ENCODE measurements at regions not wholly inside any gene's neighbourhood (a gene's known extent, or its start where the extent isn't known, plus 50 kb on each side); places are given as distances from the start of the nearest gene placed in this dataset.

DNA sequence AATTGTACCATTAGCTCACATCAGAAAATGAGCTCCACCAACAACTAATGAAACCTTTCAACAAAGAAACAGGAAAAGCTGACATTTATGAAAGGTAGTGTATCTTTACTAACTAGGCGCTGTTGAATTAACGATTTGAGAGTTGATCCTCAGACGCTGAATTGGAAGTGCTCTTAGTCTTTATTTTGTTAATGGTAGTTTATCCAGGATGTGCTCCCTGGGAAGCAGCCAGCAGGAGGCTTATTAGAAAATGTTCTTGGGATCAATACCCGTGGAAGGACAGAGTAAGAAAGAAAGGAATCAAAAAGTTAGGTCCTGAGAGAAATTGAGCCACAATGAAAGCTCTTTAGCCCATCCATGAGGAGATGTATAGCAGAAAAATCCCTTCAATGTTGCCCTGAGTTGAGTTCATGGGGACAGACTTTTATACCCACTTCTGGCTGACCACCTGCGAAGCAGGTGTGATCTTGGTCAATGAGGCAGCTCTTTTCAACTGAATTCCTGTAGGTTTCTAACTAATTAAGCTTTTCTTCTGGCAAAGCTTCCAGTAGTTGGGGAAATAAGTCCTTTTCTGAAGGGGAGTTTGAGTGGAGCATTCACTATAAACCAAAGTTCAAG, 492.6 kb upstream of the REG3G start:
- no peak for TF ChIP-seq EZH2 (IDR thresholded peaks at IDR 0.05; ENCODE audit: low read depth)
- TF ChIP-seq, protein P1, sequence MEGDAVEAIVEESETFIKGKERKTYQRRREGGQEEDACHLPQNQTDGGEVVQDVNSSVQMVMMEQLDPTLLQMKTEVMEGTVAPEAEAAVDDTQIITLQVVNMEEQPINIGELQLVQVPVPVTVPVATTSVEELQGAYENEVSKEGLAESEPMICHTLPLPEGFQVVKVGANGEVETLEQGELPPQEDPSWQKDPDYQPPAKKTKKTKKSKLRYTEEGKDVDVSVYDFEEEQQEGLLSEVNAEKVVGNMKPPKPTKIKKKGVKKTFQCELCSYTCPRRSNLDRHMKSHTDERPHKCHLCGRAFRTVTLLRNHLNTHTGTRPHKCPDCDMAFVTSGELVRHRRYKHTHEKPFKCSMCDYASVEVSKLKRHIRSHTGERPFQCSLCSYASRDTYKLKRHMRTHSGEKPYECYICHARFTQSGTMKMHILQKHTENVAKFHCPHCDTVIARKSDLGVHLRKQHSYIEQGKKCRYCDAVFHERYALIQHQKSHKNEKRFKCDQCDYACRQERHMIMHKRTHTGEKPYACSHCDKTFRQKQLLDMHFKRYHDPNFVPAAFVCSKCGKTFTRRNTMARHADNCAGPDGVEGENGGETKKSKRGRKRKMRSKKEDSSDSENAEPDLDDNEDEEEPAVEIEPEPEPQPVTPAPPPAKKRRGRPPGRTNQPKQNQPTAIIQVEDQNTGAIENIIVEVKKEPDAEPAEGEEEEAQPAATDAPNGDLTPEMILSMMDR (conservative IDR thresholded peaks at IDR 0.05) = no peak
- H3K9me3 ChIP-seq (ENCODE audit: insufficient read depth, low read depth) = 0 out of 2 replicates have a peak, but pooled peaks cover 3% of the 10 kb centered on the region
- H3K36me3 ChIP-seq (ENCODE audit: low read depth) = peaks cover 21% of the 10 kb centered on the region; the same call in 1 of the 2 replicates
- H3K4me3 ChIP-seq = no peak overlapping the region
- intact Hi-C loops (cut with micrococcal nuclease; ENCODE audit: unreplicated experiment) = no loop called here
- H3F3A ChIP-seq (ENCODE audit: insufficient read depth, low read depth) = no peaks in the 10 kb centered on the region
- H3K9me2 ChIP-seq (ENCODE audit: insufficient read depth) = no peaks in the 10 kb centered on the region
- no peak overlapping the region for H3K27ac ChIP-seq
- H3K4me2 ChIP-seq = no peak overlapping the region
- CTCF ChIA-PET = interaction anchor here (0.5 kb wide), 1 partner anchor 64 kb away, joined by 3 read pairs; no protein-coding TSS in a partner anchor
- H4K20me1 ChIP-seq (ENCODE audit: insufficient read depth) = peaks cover 18% of the 10 kb centered on the region
- H3K27me3 ChIP-seq (ENCODE audit: insufficient read depth, low read depth) = no peaks in the 10 kb centered on the region
- no TSS peak for BruUV-seq (replicated peaks)
- POLR2A ChIA-PET (ENCODE audit: unreplicated experiment) = interaction anchor here (0.9 kb wide), 1 partner anchor 9 kb away, joined by 8 read pairs; no protein-coding TSS in a partner anchor
- H3K4me1 ChIP-seq (replicated peaks; ENCODE audit: insufficient read depth) = no peaks in the 10 kb centered on the region
- H2AFZ ChIP-seq = no peak overlapping the region
- peaks cover 91% of the 10 kb centered on the region for H3K79me2 ChIP-seq (ENCODE audit: low read depth)
- no peak for DNase-seq

DNA sequence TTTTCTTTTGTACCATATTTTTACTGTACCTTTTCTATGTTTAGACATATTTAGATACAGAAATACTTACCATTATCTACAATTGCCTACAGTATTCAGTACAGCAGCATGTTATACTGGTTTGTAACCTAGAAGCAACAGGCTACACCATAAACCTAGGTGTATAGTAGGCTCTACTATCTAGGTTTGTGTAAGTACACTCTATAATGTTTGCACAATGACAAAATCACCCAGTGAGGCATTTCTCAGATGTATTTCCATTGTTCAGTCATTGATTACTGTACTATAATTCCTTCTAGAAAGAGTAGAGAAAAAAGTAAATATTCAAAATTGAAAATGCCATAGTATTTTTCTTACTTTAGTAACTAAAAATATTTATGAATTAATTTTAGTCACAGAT, 490.1 kb upstream of the REG3G start:
- H3K4me1 ChIP-seq (replicated peaks; ENCODE audit: insufficient read depth) = peaks cover 22% of the 10 kb centered on the region
- H3K9me2 ChIP-seq (ENCODE audit: insufficient read depth) = peaks cover 4% of the 10 kb centered on the region; the same call in 1 of the 2 replicates
- no peaks in the 10 kb centered on the region for H3F3A ChIP-seq (ENCODE audit: insufficient read depth, low read depth)
- peaks cover 9% of the 10 kb centered on the region; the same call in 1 of the 2 replicates for H3K9me3 ChIP-seq (ENCODE audit: insufficient read depth, low read depth)
- H2AFZ ChIP-seq = no peak overlapping the region
- CTCF ChIA-PET = no interaction called here
- H3K36me3 ChIP-seq (ENCODE audit: low read depth) = peaks cover 38% of the 10 kb centered on the region
- no peak overlapping the region for H3K4me2 ChIP-seq
- no peaks in the 10 kb centered on the region for H3K27me3 ChIP-seq (ENCODE audit: insufficient read depth, low read depth)
- H3K4me3 ChIP-seq = no peak overlapping the region
- DNase-seq = no peak
- no peak overlapping the region for H3K27ac ChIP-seq
- peaks cover 94% of the 10 kb centered on the region for H3K79me2 ChIP-seq (ENCODE audit: low read depth)
- no TSS peak for BruUV-seq (replicated peaks)
- H4K20me1 ChIP-seq (ENCODE audit: insufficient read depth) = peaks cover 12% of the 10 kb centered on the region
- TF ChIP-seq EZH2 (IDR thresholded peaks at IDR 0.05; ENCODE audit: low read depth) = no peak
- TF ChIP-seq, protein P1 (conservative IDR thresholded peaks at IDR 0.05) = no peak
- POLR2A ChIA-PET (ENCODE audit: unreplicated experiment) = no interaction called here
- intact Hi-C loops (cut with micrococcal nuclease; ENCODE audit: unreplicated experiment) = no loop called here

DNA sequence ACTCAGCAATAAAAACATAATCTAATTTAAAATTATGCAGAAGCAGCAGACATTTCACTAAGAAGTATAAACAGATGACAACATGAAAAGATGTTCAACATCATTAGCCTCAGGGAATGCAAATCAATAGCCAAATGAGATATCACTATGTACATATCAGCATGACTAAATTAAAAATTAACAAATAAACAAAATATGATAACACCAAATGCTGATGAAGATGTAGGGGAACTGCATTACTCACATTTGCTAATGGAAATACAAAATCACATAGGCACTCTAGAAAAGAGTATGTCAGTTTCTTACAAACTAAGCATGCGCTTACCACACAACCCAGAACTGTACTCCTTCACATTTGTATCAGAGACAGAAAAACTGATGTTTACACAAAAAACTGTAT, 487.2 kb upstream of the REG3G start:
- intact Hi-C loops (cut with micrococcal nuclease; ENCODE audit: unreplicated experiment) = no loop called here

More for the DNA sequence above, 487.2 kb upstream of the REG3G start:
- Histone ChIP-seq H4K20me1 (ENCODE audit: insufficient read depth) (no peaks in the 10 kb centered on the region; the same call in 1 of the 2 replicates), H3K9me3 (ENCODE audit: insufficient read depth, low read depth) (peaks cover 9% of the 10 kb centered on the region; the same call in 1 of the 2 replicates), H2AFZ (no peak overlapping the region), H3K36me3 (ENCODE audit: low read depth) (peaks cover 27% of the 10 kb centered on the region), H3K27me3 (ENCODE audit: insufficient read depth, low read depth) (no peaks in the 10 kb centered on the region), H3K4me3 (peak overlapping the region; percentile 82; the same call in 1 of the 2 replicates), H3K4me2 (peak overlapping the region; percentile 89), H3F3A (ENCODE audit: insufficient read depth, low read depth) (peaks cover 13% of the 10 kb centered on the region; the same call in 1 of the 2 replicates), H3K9me2 (ENCODE audit: insufficient read depth) (peaks cover 4% of the 10 kb centered on the region; the same call in 1 of the 2 replicates), H3K79me2 (ENCODE audit: low read depth) (peaks cover 71% of the 10 kb centered on the region), H3K27ac (no peak overlapping the region), H3K4me1 (replicated peaks; ENCODE audit: insufficient read depth) (peaks cover 22% of the 10 kb centered on the region)
- TF ChIP-seq, protein P1 (conservative IDR thresholded peaks at IDR 0.05) = no peak
- TF ChIP-seq EZH2 (IDR thresholded peaks at IDR 0.05; ENCODE audit: low read depth) = no peak
- no peak for DNase-seq
- ChIA-PET POLR2A (ENCODE audit: unreplicated experiment) (no interaction called here), CTCF (no interaction called here)
- BruUV-seq (replicated peaks) = no TSS peak

Data from PC-9 (cell line).